K562 (cell line): ENCODE measurements at regions not wholly inside any gene's neighbourhood (a gene's known extent, or its start where the extent isn't known, plus 50 kb on each side); places are given as distances from the start of the nearest gene placed in this dataset.

ENCODE experiments used
- ATAC-seq: fragments of 200-7000 bp; cut with Tn5 transposase; 3 replicates; pipeline ENCODE4 v1.9.1; 2020; ENCODE audit warnings: moderate library complexity
- BruUV-seq: library from RNA; stranded (reverse); fragments of 400-500 nt; replicated peaks from 2 replicates; lab custom pipeline; 2021; lab: Mats Ljungman, UMichigan
- CTCF ChIA-PET: fragments of 300-600 bp; formaldehyde crosslinking; extraction: SDS; loops from one replicate; lab custom pipeline; 2021; ENCODE audit warnings: low intra/inter-chr PET ratio; lab: Yijun Ruan, JAX
- POLR2A ChIA-PET: fragments of 300-600, 350-650 bp; sonication (Branson Sonifier 250); formaldehyde crosslinking; extraction: SDS; loops from one replicate; lab custom pipeline; 2021; ENCODE audit warnings: antibody characterized with exemption, inconsistent platforms; lab: Yijun Ruan, JAX
- DNase-seq, 4 experiments: peaks; one replicate each; pipeline versions ENCODE4 v3.0.0 to v3.0.0-alpha.2; 2011 to 2018; ENCODE audit warnings: low spot score in 3 of 4, mixed read lengths in 3 of 4; ENCODE audit errors: extremely low read depth in 1 of 4
- FAIRE-seq: peaks from 2 replicates; lab custom pipeline; 2011; peaks lifted over from hg19 to GRCh38; lab: Jason Lieb, UNC
- H2AFZ ChIP-seq: 2 replicates; pipeline ENCODE4 v1.6.0; 2011; ENCODE audit warnings: low read depth, low read length, control low read depth, inconsistent platforms
- H3K27ac ChIP-seq: fragments of 200-600 bp; 3 replicates; pipeline ENCODE4 v1.8.0; 2011; ENCODE audit warnings: low read depth, mild to moderate bottlenecking, control low read depth, inconsistent platforms, low read length, moderate library complexity, mixed read lengths; ENCODE audit errors: extremely low read depth
- H3K27me3 ChIP-seq, 2 experiments: fragments of 300-600 bp in 1 of 2; 2 replicates in 1 of 2; 3 replicates in 1 of 2; pipeline versions ENCODE4 v1.6.0 to v1.8.0; 2011; ENCODE audit warnings: inconsistent platforms in 2 of 2, low read length in 2 of 2, mild to moderate bottlenecking in 1 of 2, mixed read lengths in 1 of 2, moderate library complexity in 1 of 2; ENCODE audit not compliant: control insufficient read depth in 2 of 2, insufficient read depth in 2 of 2
- H3K36me3 ChIP-seq: fragments of 300-600 bp; 3 replicates; pipeline ENCODE4 v1.8.0; 2011; ENCODE audit warnings: mild to moderate bottlenecking, low read length, inconsistent platforms; ENCODE audit not compliant: control insufficient read depth, insufficient read depth
- H3K4me1 ChIP-seq, 2 experiments: fragments of 200-600 bp in 1 of 2; replicated peaks in 1 of 2; 2 replicates in 1 of 2; 3 replicates in 1 of 2; pipeline versions ENCODE4 v1.5.1 to v1.8.0; 2011; ENCODE audit warnings: inconsistent platforms in 2 of 2, low read length in 2 of 2, mild to moderate bottlenecking in 1 of 2, mixed read lengths in 1 of 2, moderate library complexity in 1 of 2; ENCODE audit not compliant: control insufficient read depth in 2 of 2, insufficient read depth in 2 of 2
- H3K4me2 ChIP-seq: 2 replicates; pipeline ENCODE4 v1.6.1; 2011; ENCODE audit warnings: low read length, control low read depth, inconsistent platforms, mixed read lengths; ENCODE audit not compliant: insufficient read depth
- H3K4me3 ChIP-seq: fragments of 200-600 bp; sonication (generic), shearing (Covaris generic); 2 replicates; pipeline ENCODE4 v1.5.1; 2016; ENCODE audit warnings: control low read depth, inconsistent platforms
- H3K79me2 ChIP-seq: fragments of 200-600 bp; 3 replicates; pipeline ENCODE4 v1.8.0; 2011; ENCODE audit warnings: low read length, inconsistent platforms; ENCODE audit not compliant: control insufficient read depth, insufficient read depth
- H3K9ac ChIP-seq, 2 experiments: 2 replicates each; pipeline versions ENCODE4 v1.6.0 to v1.6.1; 2011; ENCODE audit warnings: low read depth in 2 of 2, low read length in 2 of 2, control low read depth in 1 of 2, inconsistent platforms in 1 of 2, mild to moderate bottlenecking in 1 of 2, mixed read lengths in 1 of 2; ENCODE audit not compliant: insufficient read depth in 1 of 2
- H3K9me1 ChIP-seq: one replicate; pipeline ENCODE4 v1.6.0; 2011; ENCODE audit warnings: inconsistent platforms, mild to moderate bottlenecking, low read length, moderate library complexity; ENCODE audit not compliant: control insufficient read depth, insufficient read depth
- H3K9me3 ChIP-seq: replicated peaks from 2 replicates; pipeline ENCODE4 v1.5.1; 2011; ENCODE audit warnings: low read depth, low read length, inconsistent platforms; ENCODE audit not compliant: control insufficient read depth, insufficient read depth
- H4K20me1 ChIP-seq: replicated peaks from 2 replicates; pipeline ENCODE4 v1.6.1; 2011; ENCODE audit warnings: low read length, inconsistent platforms, mixed read lengths; ENCODE audit not compliant: control insufficient read depth, insufficient read depth
- BCOR ChIP-seq: fragments of 450-650 bp; IDR thresholded peaks from 2 replicates; pipeline ENCODE4 v1.6.1; 2016
- CEBPG ChIP-seq, 3 experiments: fragments of 200-800 bp in 1 of 3; sonication (Bioruptor generic) in 1 of 3; sonication (generic) in 1 of 3; formaldehyde crosslinking in 1 of 3; IDR thresholded peaks in 2 of 3; conservative IDR thresholded peaks in 1 of 3; 2 replicates each; pipeline versions ENCODE4 v1.6.1 to v1.8.0; 2016 to 2022; ENCODE audit warnings: missing compliant biosample characterization in 2 of 3, missing genetic modification characterization in 2 of 3, mild to moderate bottlenecking in 1 of 3, missing genetic modification reagents in 1 of 3
- ILF3 ChIP-seq: fragments of 450-650 bp; IDR thresholded peaks from 2 replicates; pipeline ENCODE4 v1.6.1; 2018; ENCODE audit warnings: antibody characterized with exemption, mild to moderate bottlenecking, moderate library complexity, borderline replicate concordance
- KAT7 ChIP-seq: sonication (generic); formaldehyde crosslinking; IDR thresholded peaks from 2 replicates; pipeline ENCODE4 v1.8.0; 2022; ENCODE audit warnings: missing genetic modification reagents, mild to moderate bottlenecking, borderline replicate concordance
- SMARCB1 ChIP-seq: IDR thresholded peaks from 2 replicates; pipeline ENCODE4 v1.6.1; 2011; ENCODE audit warnings: improper control_type of control experiment, low read depth; ENCODE audit not compliant: insufficient read length
- SUPT5H ChIP-seq: fragments of 450-650 bp; IDR thresholded peaks from 2 replicates; pipeline ENCODE4 v1.6.1; 2016
- U2AF1 ChIP-seq: fragments of 200-400 bp; formaldehyde crosslinking; optimal IDR thresholded peaks from 2 replicates; pipeline ENCODE3; 2017; ENCODE audit warnings: mild to moderate bottlenecking, low read depth, low read length, moderate library complexity
- ZNF830 ChIP-seq: fragments of 250-450 bp; sonication (Bioruptor Pico); IDR thresholded peaks from 2 replicates; pipeline ENCODE4 v1.5.0; 2021; ENCODE audit warnings: mild to moderate bottlenecking
- WGBS: fragments of 100-300 bp; shearing (Covaris generic); methylation state at CpG from one replicate; pipeline ENCODE4 v1.1.6; 2016; ENCODE audit warnings: low coverage, mixed read lengths; ENCODE audit not compliant: insufficient coverage; ENCODE audit errors: missing lambda C conversion rate; 5-methylcytosine and 5-hydroxymethylcytosine counted together
- in situ Hi-C: fragments of 300-500 bp; cut with MboI; formaldehyde crosslinking; loops from 4 replicates; pipeline ENCODE4 v1.15.0; 2018; ENCODE audit warnings: inconsistent platforms, mixed read lengths
- intact Hi-C: fragments of 100-400 bp; cut with micrococcal nuclease; formaldehyde crosslinking; loops from 2 replicates; pipeline ENCODE4 v1.14.2; 2022
- TF ChIP-seq, protein P1 (sequence below): fragments of 250-450 bp; sonication (Bioruptor Pico); IDR thresholded peaks from 2 replicates; pipeline ENCODE4 v1.4.0; 2020
- TF ChIP-seq, protein P2 (sequence below): fragments of 250-450 bp; sonication (Bioruptor Pico); IDR thresholded peaks from 2 replicates; pipeline ENCODE4 v1.4.0; 2020; ENCODE audit warnings: mild to moderate bottlenecking
- TF ChIP-seq, protein P3 (sequence below): fragments of 450-650 bp; IDR thresholded peaks from 2 replicates; pipeline ENCODE4 v1.7.1; 2018; ENCODE audit warnings: mild to moderate bottlenecking, low read depth; ENCODE audit not compliant: partially characterized antibody

DNA sequence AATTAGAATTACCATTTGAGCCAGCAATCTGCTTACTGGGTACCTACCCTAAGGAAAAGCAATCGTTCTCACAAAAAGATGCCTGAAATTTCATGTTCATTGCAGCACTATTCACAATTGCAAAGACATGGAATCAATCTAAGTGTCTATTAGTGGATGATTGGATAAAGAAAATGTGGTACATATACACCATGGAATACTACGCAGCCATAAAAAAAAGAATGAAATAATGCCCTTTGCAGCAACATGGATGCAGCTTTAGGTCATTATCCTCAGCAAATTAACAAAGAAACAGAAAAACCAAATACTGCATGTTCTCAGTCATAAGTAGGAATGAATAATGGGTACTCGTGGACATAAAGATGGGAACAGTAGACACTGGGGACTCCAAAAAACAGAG is 89.8 kb upstream of the MAP1LC3B2 start (continued):
- TF ChIP-seq, protein P1, sequence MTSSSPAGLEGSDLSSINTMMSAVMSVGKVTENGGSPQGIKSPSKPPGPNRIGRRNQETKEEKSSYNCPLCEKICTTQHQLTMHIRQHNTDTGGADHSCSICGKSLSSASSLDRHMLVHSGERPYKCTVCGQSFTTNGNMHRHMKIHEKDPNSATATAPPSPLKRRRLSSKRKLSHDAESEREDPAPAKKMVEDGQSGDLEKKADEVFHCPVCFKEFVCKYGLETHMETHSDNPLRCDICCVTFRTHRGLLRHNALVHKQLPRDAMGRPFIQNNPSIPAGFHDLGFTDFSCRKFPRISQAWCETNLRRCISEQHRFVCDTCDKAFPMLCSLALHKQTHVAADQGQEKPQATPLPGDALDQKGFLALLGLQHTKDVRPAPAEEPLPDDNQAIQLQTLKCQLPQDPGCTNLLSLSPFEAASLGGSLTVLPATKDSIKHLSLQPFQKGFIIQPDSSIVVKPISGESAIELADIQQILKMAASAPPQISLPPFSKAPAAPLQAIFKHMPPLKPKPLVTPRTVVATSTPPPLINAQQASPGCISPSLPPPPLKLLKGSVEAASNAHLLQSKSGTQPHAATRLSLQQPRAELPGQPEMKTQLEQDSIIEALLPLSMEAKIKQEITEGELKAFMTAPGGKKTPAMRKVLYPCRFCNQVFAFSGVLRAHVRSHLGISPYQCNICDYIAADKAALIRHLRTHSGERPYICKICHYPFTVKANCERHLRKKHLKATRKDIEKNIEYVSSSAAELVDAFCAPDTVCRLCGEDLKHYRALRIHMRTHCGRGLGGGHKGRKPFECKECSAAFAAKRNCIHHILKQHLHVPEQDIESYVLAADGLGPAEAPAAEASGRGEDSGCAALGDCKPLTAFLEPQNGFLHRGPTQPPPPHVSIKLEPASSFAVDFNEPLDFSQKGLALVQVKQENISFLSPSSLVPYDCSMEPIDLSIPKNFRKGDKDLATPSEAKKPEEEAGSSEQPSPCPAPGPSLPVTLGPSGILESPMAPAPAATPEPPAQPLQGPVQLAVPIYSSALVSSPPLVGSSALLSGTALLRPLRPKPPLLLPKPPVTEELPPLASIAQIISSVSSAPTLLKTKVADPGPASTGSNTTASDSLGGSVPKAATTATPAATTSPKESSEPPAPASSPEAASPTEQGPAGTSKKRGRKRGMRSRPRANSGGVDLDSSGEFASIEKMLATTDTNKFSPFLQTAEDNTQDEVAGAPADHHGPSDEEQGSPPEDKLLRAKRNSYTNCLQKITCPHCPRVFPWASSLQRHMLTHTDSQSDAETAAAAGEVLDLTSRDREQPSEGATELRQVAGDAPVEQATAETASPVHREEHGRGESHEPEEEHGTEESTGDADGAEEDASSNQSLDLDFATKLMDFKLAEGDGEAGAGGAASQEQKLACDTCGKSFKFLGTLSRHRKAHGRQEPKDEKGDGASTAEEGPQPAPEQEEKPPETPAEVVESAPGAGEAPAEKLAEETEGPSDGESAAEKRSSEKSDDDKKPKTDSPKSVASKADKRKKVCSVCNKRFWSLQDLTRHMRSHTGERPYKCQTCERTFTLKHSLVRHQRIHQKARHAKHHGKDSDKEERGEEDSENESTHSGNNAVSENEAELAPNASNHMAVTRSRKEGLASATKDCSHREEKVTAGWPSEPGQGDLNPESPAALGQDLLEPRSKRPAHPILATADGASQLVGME (CRISPR knock-in tag) = no peak
- no peak for TF ChIP-seq ZNF830 (CRISPR knock-in tag)

DNA sequence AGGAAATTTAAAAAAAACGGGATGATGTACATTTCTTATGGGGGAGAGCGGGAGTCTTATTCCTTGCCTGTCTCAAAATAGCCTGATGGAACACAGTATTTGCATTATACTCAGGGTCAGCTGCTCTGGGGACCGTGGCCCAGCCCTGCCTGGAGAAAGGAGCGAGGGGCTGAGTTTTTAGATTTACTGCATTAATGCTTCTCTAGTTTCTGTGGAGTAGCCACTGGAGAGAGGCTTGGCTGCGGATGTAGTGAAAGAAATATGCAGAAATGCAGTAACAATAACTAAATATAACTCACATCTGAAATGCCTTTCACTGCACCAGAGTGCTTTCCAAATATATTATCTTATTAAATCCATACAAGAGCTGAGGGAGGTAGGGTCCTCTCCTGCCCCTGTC is 87.6 kb upstream of the MAP1LC3B2 start:
- DNase-seq = no peak
- ChIA-PET POLR2A (interaction anchor here (0.9 to 1.3 kb wide), 2 partner anchors 8 to 11 kb away, joined by 5 to 6 read pairs; no protein-coding TSS in a partner anchor), CTCF (no interaction called here)
- no peak for TF ChIP-seq KAT7 (CRISPR knock-in tag)
- no peak for TF ChIP-seq SUPT5H
- no peak for TF ChIP-seq SMARCB1
- TF ChIP-seq U2AF1 = no peak
- no peak for TF ChIP-seq BCOR
- TF ChIP-seq, protein P2, sequence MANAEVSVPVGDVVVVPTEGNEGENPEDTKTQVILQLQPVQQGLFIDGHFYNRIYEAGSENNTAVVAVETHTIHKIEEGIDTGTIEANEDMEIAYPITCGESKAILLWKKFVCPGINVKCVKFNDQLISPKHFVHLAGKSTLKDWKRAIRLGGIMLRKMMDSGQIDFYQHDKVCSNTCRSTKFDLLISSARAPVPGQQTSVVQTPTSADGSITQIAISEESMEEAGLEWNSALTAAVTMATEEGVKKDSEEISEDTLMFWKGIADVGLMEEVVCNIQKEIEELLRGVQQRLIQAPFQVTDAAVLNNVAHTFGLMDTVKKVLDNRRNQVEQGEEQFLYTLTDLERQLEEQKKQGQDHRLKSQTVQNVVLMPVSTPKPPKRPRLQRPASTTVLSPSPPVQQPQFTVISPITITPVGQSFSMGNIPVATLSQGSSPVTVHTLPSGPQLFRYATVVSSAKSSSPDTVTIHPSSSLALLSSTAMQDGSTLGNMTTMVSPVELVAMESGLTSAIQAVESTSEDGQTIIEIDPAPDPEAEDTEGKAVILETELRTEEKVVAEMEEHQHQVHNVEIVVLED (CRISPR knock-in tag) = no peak
- no peak for TF ChIP-seq ILF3
- no peak for TF ChIP-seq CEBPG (CRISPR knock-in tag; IDR thresholded peaks at IDR 0.05)
- TF ChIP-seq CEBPG (tag; conservative IDR thresholded peaks at IDR 0.05 in 1 of 2, IDR thresholded peaks at IDR 0.05 in 1 of 2) = no peak
- TF ChIP-seq, protein P3, sequence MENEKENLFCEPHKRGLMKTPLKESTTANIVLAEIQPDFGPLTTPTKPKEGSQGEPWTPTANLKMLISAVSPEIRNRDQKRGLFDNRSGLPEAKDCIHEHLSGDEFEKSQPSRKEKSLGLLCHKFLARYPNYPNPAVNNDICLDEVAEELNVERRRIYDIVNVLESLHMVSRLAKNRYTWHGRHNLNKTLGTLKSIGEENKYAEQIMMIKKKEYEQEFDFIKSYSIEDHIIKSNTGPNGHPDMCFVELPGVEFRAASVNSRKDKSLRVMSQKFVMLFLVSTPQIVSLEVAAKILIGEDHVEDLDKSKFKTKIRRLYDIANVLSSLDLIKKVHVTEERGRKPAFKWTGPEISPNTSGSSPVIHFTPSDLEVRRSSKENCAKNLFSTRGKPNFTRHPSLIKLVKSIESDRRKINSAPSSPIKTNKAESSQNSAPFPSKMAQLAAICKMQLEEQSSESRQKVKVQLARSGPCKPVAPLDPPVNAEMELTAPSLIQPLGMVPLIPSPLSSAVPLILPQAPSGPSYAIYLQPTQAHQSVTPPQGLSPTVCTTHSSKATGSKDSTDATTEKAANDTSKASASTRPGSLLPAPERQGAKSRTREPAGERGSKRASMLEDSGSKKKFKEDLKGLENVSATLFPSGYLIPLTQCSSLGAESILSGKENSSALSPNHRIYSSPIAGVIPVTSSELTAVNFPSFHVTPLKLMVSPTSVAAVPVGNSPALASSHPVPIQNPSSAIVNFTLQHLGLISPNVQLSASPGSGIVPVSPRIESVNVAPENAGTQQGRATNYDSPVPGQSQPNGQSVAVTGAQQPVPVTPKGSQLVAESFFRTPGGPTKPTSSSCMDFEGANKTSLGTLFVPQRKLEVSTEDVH = no peak

More for the DNA sequence above, 87.6 kb upstream of the MAP1LC3B2 start:
- Histone ChIP-seq H3K9me3 (no peaks in the 10 kb centered on the region), H3K79me2 (no peaks in the 10 kb centered on the region), H2AFZ (no peak overlapping the region), H3K4me1 (no peaks in the 10 kb centered on the region; a peak in 1 of 5 replicates), H3K36me3 (no peaks in the 10 kb centered on the region), H3K9ac (no peak overlapping the region), H3K4me2 (no peak overlapping the region), H4K20me1 (no peaks in the 10 kb centered on the region), H3K27ac (no peak overlapping the region), H3K9me1 (no peaks in the 10 kb centered on the region), H3K4me3 (no peak overlapping the region), H3K27me3 (no peaks in the 10 kb centered on the region)
- FAIRE-seq (no peak), ATAC-seq (no peak)
- BruUV-seq = no TSS peak
- intact Hi-C loops = no loop called here
- in situ Hi-C loops = no loop called here
- 28% methylated on average over 5 of the region's 5 CpGs for WGBS
